ENCODE measurements at regions not wholly inside any gene's neighbourhood (a gene's known extent, or its start where the extent isn't known, plus 50 kb on each side); places are given as distances from the start of the nearest gene placed in this dataset.

DNA sequence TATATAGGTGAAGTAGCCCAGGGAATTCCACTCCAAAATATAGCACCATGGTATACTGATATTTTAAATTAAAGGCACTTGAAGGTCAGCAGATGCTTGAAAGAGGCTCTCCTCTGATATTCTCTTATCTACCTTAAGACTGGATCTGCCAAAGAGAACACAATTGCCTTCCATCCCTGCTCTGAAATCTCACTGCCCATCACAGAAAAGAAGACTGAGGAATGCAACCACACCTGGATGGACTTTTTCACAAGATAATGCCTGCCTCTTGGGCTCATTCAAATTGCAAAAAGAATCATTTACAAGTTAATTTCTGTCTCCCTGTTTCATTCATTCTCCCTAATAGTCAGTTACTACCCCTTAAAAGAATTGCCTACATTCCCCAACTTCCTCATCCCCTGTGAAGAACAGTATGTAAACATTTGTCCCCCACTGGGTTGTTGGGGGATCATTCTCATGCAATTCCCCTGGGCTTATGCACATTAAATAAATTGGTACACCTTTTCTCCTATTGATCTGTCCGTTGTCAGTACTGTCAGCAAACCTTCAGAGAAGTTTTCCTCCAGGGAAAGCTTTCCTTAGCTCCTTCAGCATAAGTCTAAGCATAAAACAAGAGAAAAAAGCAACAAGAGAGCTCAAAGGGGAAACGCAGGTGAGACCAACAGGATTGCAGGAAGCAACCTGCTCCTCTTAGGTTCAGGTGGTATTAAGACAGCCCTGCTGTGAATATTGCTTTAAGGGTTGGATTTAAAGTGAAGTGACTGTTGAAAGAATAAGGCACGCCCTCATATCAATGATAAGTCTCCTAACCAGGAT, 171.4 kb upstream of the SLC30A5 start:
- TF ChIP-seq, protein P1, sequence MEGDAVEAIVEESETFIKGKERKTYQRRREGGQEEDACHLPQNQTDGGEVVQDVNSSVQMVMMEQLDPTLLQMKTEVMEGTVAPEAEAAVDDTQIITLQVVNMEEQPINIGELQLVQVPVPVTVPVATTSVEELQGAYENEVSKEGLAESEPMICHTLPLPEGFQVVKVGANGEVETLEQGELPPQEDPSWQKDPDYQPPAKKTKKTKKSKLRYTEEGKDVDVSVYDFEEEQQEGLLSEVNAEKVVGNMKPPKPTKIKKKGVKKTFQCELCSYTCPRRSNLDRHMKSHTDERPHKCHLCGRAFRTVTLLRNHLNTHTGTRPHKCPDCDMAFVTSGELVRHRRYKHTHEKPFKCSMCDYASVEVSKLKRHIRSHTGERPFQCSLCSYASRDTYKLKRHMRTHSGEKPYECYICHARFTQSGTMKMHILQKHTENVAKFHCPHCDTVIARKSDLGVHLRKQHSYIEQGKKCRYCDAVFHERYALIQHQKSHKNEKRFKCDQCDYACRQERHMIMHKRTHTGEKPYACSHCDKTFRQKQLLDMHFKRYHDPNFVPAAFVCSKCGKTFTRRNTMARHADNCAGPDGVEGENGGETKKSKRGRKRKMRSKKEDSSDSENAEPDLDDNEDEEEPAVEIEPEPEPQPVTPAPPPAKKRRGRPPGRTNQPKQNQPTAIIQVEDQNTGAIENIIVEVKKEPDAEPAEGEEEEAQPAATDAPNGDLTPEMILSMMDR (conservative IDR thresholded peaks at IDR 0.05): no peak
- TF ChIP-seq ZFX (IDR thresholded peaks at IDR 0.05): no peak
- H3K27ac ChIP-seq: no peak overlapping the region

DNA sequence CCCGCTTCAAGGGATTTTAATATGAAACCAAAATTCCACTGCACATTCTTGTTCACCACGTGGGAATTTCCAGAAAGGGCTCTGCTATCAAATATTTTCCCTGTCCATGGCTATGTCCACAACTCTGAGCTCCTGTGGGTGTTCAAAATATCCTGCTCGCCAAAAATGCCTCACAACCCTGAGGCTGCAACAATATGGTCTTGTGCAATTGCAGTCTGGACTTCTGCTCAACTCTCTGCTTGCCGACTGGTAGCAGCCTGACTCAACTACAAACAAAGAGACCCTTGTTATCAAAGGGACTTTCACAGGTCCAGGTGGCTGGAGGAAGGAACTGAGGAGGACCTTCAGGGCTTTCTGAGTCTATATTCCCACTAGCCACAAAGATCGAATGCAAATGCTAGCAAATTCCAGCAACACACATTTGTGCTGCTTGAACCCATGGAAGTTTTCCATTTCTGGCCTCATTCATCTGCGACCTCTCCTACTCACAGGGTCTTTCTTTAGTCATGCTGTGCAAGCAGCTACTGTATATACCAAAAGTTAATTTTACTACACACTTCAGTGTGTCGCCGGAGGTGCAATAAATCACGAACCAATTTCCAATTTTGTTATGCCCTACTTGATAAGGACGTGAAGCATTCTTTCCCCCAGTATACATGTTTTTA, 169.2 kb upstream of the SLC30A5 start:
- H3K27ac ChIP-seq: no peak overlapping the region
- no peak for TF ChIP-seq ZFX (IDR thresholded peaks at IDR 0.05)
- TF ChIP-seq, protein P1 (conservative IDR thresholded peaks at IDR 0.05): no peak

DNA sequence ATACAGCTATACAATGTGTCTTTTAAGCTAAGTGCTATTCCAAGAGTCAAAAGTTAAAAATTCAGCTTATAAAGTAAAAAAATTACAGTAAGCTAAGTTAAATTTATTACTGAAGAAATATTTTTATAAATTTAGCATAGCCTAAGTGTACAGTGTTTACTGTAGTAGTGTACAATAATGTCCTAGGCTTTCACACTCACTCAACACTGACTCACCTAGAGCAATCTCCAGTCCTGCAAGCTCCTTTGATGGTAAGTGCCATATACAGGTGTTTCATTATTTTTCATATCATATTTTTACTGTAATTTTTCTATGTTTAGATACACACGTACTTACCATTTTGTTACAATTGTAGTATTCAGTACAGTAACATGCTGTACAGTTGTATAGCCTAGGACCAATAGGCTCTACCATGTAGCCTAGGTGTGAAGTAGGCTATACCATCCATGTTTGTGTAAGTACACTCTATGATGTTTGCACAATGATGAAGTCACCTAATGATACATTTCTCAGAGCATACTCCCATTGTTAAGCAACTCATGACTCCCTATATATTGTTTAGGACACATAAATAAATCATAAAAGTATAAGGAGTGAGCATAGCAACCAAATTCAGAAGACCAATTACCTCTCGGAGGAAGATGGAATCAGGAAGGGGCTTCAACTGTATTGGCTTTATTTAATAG, 165.1 kb upstream of the SLC30A5 start:
- H3K27ac ChIP-seq: no peak overlapping the region
- TF ChIP-seq, protein P1 (conservative IDR thresholded peaks at IDR 0.05): no peak
- TF ChIP-seq ZFX (IDR thresholded peaks at IDR 0.05): no peak

DNA sequence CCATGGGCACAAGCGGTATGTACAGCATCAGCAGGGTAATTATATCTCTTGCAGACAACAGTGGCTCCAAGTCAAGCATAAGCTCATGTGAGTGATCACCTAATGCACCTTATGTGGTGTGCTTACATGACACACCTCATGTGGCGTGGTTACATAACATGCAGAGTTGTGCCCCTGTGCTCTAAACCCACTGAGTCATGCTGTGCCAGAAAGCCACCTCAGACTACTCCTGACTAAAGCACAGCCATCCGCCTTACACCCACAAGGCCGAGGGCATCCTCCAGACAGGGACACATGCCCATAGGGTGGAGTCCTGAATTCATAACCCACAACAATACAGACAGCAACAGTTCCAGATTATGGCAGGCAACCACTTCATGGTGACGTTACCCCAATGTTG, 163.7 kb upstream of the SLC30A5 start:
- H3K27ac ChIP-seq: no peak overlapping the region
- TF ChIP-seq ZFX (IDR thresholded peaks at IDR 0.05): no peak
- TF ChIP-seq, protein P1 (conservative IDR thresholded peaks at IDR 0.05): no peak

DNA sequence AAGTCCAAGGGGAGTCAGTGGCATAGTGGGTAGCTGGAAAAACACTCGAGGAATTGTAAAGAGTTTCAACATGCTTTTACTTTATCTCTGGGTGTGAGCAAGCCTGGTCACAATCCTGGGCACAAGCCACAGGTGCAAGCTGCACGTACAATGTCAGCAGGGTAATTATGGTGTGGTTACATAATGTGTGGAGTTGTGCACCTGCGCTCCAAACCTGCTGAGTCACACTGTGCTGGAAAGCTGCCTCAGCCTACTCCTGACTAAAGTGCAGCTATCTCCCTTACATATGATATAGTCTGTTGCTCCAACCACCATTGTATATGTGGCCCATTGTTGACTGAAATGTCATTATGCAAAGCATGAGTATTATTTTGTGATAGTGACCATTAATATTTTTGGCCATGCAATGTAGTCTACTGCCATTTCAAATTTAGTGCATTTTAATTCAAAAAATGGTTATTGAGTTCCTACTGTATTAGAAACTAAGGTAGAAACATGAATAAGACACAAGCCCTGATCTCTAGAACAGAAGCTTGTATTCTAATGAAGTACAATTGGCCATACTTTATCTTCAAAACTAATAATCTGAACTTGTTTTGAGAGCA, 160.9 kb upstream of the SLC30A5 start:
- H3K27ac ChIP-seq: no peak overlapping the region
- no peak for TF ChIP-seq ZFX (IDR thresholded peaks at IDR 0.05)
- TF ChIP-seq, protein P1 (conservative IDR thresholded peaks at IDR 0.05): no peak

DNA sequence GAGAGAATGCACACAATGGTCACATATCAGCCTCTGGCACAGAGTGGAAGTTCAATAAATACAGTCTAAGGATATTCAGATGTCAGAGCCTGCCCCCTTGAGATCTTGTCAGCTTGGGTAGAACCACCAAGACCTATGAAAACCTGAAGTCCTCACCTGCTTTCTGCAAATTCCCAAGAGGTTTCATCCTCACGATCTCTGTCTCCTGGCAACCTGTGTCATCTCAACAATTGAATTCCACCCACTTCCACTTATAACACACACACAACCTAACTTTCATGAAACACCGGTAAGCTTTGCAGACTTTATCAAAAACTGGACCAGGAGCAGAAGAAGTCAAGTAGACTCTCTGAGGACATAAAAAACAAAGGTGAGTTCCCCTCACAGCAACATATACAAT, 151.6 kb upstream of the SLC30A5 start:
- no peak overlapping the region for H3K27ac ChIP-seq
- TF ChIP-seq ZFX (IDR thresholded peaks at IDR 0.05): no peak
- TF ChIP-seq, protein P1 (conservative IDR thresholded peaks at IDR 0.05): no peak
